HG03342 (cell line): ENCODE measurements at regions not wholly inside any gene's neighbourhood (a gene's known extent, or its start where the extent isn't known, plus 50 kb on each side); places are given as distances from the start of the nearest gene placed in this dataset.

ENCODE experiments used
- ATAC-seq: cut with Tn5 transposase; IDR thresholded peaks from one replicate; pipeline ENCODE4 v1.9.1; 2021; ENCODE audit warnings: mild to moderate bottlenecking, moderate library complexity; ENCODE audit not compliant: unreplicated experiment

- no peak for ATAC-seq
These were observed 414.7 kb downstream of the LPIN1 start for GRCh38 chr2:12161085-12161484.

DNA sequence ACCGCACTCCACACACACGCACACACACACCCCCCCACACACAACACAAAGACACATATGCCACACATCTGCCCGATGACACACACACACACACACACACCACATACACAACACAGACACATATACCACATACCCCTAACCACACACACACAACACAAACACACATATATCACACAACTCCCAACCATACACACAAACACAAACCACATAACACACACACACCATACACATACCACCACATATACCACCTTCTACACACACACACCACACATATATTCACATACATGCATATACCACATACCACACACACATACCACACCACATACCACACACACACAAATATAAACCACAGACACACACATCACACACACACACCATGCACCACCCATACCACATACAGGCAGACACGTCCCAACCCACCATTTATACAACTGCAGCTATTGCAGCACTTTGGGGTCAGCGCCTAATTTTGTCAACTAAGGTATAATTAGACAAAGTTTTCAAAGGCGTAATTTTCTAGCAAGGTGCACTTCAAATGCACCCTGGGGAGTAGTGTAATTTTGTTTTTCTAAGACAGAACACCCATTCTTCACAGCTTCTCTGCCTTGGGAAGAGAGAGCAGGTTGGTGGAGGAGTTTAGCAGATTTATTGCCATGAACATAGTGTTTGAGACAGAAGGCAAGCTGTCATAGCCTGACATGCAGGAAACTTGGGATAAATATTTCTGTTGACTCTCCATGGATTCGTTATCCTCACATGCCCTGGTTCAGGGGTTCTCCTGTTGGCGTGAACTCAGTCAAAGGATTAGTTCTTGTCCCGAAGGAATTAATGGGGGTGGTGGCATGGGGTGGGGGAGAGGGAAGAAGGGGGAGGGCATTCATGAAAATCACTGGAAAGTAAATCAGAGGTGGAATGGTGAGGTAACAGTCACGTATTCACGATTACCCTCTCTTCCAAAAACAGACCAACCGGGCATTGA lies 416.1 kb downstream of the LPIN1 start:
- ATAC-seq: no peak

- no peak for ATAC-seq
These were observed 417.4 kb downstream of the LPIN1 start for GRCh38 chr2:12163866-12164265.

- no peak for ATAC-seq
These were observed 418.3 kb downstream of the LPIN1 start for GRCh38 chr2:12164689-12165088.

GRCh38 chr2:12167525-12168317 lies 421.3 kb downstream of the LPIN1 start:
- ATAC-seq: no peak

DNA sequence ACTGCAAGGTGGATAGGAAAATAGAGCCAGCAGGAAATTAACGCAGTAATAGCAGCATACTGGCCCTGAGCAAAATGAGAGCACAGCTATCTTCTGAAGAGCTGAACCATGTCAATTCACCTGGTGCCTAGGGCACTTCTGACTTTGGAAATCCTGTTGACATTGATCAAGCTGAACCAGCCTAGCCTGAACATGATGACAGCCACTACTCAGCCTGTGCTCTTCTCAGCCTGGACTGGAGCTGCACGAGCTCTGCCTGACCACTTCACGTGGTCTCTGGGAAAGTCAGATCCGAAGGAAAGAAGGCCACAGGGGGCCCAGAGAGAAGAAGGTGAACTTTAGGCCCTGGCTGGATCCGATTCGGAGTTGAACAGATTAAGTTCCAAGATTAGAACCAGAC lies 421.9 kb downstream of the LPIN1 start:
- no peak for ATAC-seq

- peak; percentile 53 for ATAC-seq
These were observed 422.5 kb downstream of the LPIN1 start for GRCh38 chr2:12168791-12169388.

GRCh38 chr2:12169721-12170120 lies 423.3 kb downstream of the LPIN1 start:
- no peak for ATAC-seq

- no peak for ATAC-seq
These were observed 423.7 kb downstream of the LPIN1 start for GRCh38 chr2:12170121-12170520.

GRCh38 chr2:12173271-12173942 lies 427.0 kb downstream of the LPIN1 start:
- no peak for ATAC-seq

GRCh38 chr2:12173943-12174340 lies 427.5 kb downstream of the LPIN1 start:
- ATAC-seq: no peak

DNA sequence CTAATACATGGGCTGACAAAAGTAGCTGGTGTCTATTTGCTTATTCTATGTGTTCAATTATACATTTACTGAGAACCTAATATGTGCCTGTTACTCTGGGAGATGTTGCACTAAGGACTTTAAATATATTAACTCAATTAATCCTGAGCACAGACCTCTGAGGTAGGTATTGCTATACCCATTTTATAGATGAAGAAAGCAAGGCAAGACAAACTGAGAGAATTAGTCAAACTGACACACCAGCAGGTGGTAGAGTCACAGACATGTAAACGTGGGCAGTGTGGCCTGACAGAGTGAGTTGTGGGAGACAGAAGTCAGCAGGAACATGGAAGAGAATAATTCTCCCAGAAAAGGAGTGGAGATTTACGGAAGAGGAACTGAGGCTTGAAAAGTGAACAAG lies 428.9 kb downstream of the LPIN1 start:
- no peak for ATAC-seq

- ATAC-seq: peak; percentile 87
These were observed 430.4 kb downstream of the LPIN1 start for GRCh38 chr2:12176623-12177454.

DNA sequence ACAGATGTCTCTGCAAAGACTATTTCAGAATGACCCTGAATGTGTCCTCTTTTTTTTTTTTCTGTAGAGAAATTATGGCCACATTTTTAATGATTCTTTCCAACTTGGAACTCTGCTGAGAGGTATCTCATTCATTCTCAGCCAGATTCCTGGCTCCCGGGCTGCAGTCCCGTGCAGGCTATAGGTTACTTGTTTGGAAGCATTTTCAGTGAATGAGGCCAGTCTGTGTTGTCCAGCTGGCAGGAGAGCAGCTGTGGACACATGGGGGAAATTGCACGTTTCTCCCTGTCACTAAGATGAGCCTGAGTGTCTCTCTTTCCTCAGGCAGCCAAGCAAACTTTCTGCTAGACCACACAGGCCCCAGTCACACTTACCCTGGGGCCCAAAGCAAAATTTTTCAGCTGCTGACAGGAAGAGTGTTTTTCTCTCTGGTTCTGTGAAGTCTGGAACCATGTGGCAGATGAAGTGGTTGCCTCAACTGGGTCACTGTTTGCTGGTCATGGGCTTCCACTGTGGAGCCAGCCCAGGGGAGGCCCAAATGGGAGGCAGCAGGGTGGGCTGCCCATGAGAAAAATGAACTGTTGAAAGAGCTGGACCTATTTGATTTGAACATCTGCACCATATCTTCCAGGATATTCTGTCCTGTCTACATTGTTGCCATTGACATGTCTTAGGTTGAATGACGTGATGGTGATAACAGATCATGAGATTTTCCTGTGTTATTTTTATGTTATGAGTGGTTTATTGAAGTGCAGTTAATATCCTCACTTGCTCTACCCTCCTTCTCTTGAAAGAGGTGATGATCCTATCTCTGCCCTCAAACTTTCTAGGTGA lies 431.2 kb downstream of the LPIN1 start:
- peak; percentile 55 for ATAC-seq

DNA sequence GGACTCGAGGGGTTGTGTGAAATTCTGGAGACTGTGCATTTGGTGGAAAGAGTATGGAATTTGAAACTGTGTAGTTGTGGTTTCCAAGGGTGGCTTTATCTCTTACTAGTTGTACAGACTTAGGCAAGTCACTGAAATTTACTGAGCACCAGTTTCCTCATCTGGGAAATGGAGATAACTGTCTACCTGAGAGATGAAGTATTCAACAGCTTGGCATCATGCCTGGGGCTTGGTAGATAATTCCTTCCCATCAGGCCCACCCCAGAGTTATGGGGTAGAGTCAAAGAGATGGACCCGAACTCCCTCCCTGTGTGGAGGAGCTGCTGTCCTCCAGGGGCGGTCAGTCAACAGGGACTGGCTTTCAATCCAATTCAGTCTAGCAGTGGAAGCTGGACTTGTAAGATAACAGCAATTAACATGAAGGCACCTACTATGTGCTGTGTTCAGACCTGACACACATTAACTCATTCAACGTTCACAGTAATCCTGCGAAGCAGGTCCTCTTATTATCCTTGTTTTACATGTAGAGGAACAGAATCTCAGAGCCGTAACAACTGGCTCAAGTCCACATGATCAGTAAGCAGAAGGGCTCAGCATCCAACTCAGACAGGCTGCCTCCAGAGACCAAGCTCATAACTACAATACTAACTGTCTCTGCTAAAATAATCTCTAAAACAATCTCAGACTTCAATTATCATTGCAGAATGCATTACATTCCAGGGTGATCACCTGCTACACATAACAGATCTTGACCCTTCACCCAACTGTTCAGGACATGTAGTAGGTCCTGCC lies 432.1 kb downstream of the LPIN1 start:
- no peak for ATAC-seq

- ATAC-seq: no peak
These were observed 433.6 kb downstream of the LPIN1 start for GRCh38 chr2:12180031-12180430.

GRCh38 chr2:12183032-12183645 lies 436.7 kb downstream of the LPIN1 start:
- ATAC-seq: no peak

GRCh38 chr2:12192762-12193161 lies 446.3 kb downstream of the LPIN1 start:
- ATAC-seq: no peak
